ENCODE measurements at regions not wholly inside any gene's neighbourhood (a gene's known extent, or its start where the extent isn't known, plus 50 kb on each side); places are given as distances from the start of the nearest gene placed in this dataset.

DNA sequence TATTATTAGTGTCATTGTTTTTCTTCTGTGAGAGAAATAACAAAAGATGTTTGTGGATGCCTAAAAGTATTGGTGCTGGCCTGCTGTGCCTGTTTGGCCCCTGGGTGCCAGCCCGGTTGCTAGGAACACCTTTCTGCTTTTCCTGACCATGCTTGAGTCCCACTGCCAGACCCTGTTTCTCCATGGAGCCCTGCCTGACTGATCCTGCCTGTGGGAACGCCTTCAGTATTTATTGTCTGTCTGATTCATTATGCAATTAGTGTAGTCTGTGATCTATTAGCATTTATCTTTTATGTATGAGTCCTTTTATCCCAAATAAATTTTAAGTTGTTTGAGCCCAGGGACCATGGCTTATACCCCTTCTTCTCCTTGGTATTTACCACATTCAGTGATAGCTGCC, 98.6 kb upstream of the MPPED2 start:
- Histone ChIP-seq H3K27ac (replicated peaks in 1 of 4) (no peak overlapping the region), H3K4me1 (no peaks in the 10 kb centered on the region), H3K27me3 (no peaks in the 10 kb centered on the region), H3K4me3 (no peak overlapping the region), H3K9me3 (no peaks in the 10 kb centered on the region), H3K36me3 (no peaks in the 10 kb centered on the region)
- 72% methylated on average over 2 of the region's 2 CpGs for WGBS
- TF ChIP-seq POLR2A (IDR thresholded peaks at IDR 0.05; ENCODE audit: low read depth) = no peak
- intact Hi-C loops (cut with DNase I) = no loop called here
- no peak for DNase-seq (ENCODE audit: extremely low spot score)

GRCh38 chr11:30683176-30683575, 97.0 kb upstream of the MPPED2 start:
- Histone ChIP-seq H3K9me3 (no peaks in the 10 kb centered on the region), H3K36me3 (no peaks in the 10 kb centered on the region), H3K27me3 (no peaks in the 10 kb centered on the region), H3K27ac (replicated peaks in 1 of 4) (no peak overlapping the region), H3K4me3 (no peak overlapping the region), H3K4me1 (no peaks in the 10 kb centered on the region)
- DNase-seq (ENCODE audit: extremely low spot score) = no peak
- 91% methylated on average over 1 of the region's 1 CpG for WGBS
- no peak for TF ChIP-seq CTCF (IDR thresholded peaks at IDR 0.05)
- TF ChIP-seq POLR2AphosphoS5 (IDR thresholded peaks at IDR 0.05) = no peak
- TF ChIP-seq POLR2A (IDR thresholded peaks at IDR 0.05; ENCODE audit: low read depth) = no peak
- TF ChIP-seq EP300 (IDR thresholded peaks at IDR 0.05) = no peak
- intact Hi-C loops (cut with DNase I) = no loop called here

GRCh38 chr11:30666817-30667216, 80.7 kb upstream of the MPPED2 start:
- Histone ChIP-seq H3K4me3 (no peak overlapping the region), H3K9me3 (peaks cover 0 to 7% (median 3%) of the 10 kb centered on the region in 4 donors), H3K27me3 (no peaks in the 10 kb centered on the region), H3K27ac (replicated peaks in 1 of 4) (no peak overlapping the region), H3K36me3 (no peaks in the 10 kb centered on the region), H3K4me1 (no peaks in the 10 kb centered on the region)
- WGBS = 72% methylated on average over 2 of the region's 2 CpGs
- intact Hi-C loops (cut with DNase I) = no loop called here
- no peak for DNase-seq (ENCODE audit: extremely low spot score)
- TF ChIP-seq POLR2A (IDR thresholded peaks at IDR 0.05; ENCODE audit: low read depth) = no peak
- no peak for TF ChIP-seq EP300 (IDR thresholded peaks at IDR 0.05)
- no peak for TF ChIP-seq POLR2AphosphoS5 (IDR thresholded peaks at IDR 0.05)
- TF ChIP-seq CTCF (IDR thresholded peaks at IDR 0.05) = no peak

GRCh38 chr11:30665067-30665466, 78.9 kb upstream of the MPPED2 start:
- intact Hi-C loops (cut with DNase I) = no loop called here
- no peak overlapping the region for H3K4me3 ChIP-seq
- DNase-seq (ENCODE audit: extremely low spot score) = no peak
- TF ChIP-seq EP300 (IDR thresholded peaks at IDR 0.05) = no peak
- no peaks in the 10 kb centered on the region for H3K27me3 ChIP-seq
- no peak overlapping the region for H3K27ac ChIP-seq (replicated peaks in 1 of 4)
- 89% methylated on average over 5 of the region's 5 CpGs for WGBS
- peaks cover 0 to 7% (median 3%) of the 10 kb centered on the region in 4 donors for H3K9me3 ChIP-seq
- H3K4me1 ChIP-seq = no peaks in the 10 kb centered on the region
- no peaks in the 10 kb centered on the region for H3K36me3 ChIP-seq

GRCh38 chr11:30653606-30654005, 67.5 kb upstream of the MPPED2 start:
- Histone ChIP-seq H3K27me3 (no peaks in the 10 kb centered on the region), H3K27ac (replicated peaks in 1 of 4) (no peak overlapping the region), H3K9me3 (no peaks in the 10 kb centered on the region), H3K4me1 (no peaks in the 10 kb centered on the region), H3K4me3 (no peak overlapping the region), H3K36me3 (no peaks in the 10 kb centered on the region)
- 86% methylated on average over 1 of the region's 1 CpG for WGBS
- no peak for DNase-seq (ENCODE audit: extremely low spot score)
- TF ChIP-seq POLR2A (IDR thresholded peaks at IDR 0.05; ENCODE audit: low read depth) = no peak
- TF ChIP-seq POLR2AphosphoS5 (IDR thresholded peaks at IDR 0.05) = no peak
- TF ChIP-seq EP300 (IDR thresholded peaks at IDR 0.05) = no peak
- no peak for TF ChIP-seq CTCF (IDR thresholded peaks at IDR 0.05)
- intact Hi-C loops (cut with DNase I) = loop anchor here (5.0 kb wide), 1 partner anchor 306 kb away; no protein-coding TSS in a partner anchor

DNA sequence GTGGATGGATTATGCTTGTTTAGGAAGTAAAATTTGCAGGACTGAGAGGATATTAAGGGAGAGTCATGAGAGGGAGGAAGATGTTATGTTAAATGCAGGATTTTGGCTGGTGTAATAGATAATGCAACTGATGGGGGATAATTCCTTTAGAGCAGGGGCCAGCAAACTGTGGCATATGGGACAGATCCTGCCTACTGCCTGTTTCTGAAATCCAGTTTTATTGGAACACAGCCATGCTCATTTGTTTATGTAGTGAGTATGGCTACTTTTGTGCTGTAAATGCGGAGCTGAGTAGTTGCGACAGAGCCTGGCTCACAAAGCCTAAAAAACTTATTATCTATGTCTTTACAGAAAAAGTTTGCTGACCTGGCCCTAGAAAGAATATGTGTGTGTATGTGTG, 66.6 kb upstream of the MPPED2 start:
- H3K4me1 ChIP-seq = no peaks in the 10 kb centered on the region
- intact Hi-C loops (cut with DNase I) = loop anchor here (5.0 kb wide), 1 partner anchor 306 kb away; no protein-coding TSS in a partner anchor
- no peak for TF ChIP-seq EP300 (IDR thresholded peaks at IDR 0.05)
- TF ChIP-seq POLR2AphosphoS5 (IDR thresholded peaks at IDR 0.05) = no peak
- no peak for TF ChIP-seq POLR2A (IDR thresholded peaks at IDR 0.05; ENCODE audit: low read depth)
- TF ChIP-seq CTCF (IDR thresholded peaks at IDR 0.05) = no peak
- H3K27ac ChIP-seq (replicated peaks in 1 of 4) = no peak overlapping the region
- H3K4me3 ChIP-seq = no peak overlapping the region
- H3K9me3 ChIP-seq = no peaks in the 10 kb centered on the region
- 78% methylated on average over 2 of the region's 2 CpGs for WGBS
- H3K27me3 ChIP-seq = no peaks in the 10 kb centered on the region
- DNase-seq (ENCODE audit: extremely low spot score) = no peak
- no peaks in the 10 kb centered on the region for H3K36me3 ChIP-seq
